ENCODE measurements at regions not wholly inside any gene's neighbourhood (a gene's known extent, or its start where the extent isn't known, plus 50 kb on each side); places are given as distances from the start of the nearest gene placed in this dataset.
A peak's percentile ranks its signal among the peaks of the same experiment; 100 is the strongest.

DNA sequence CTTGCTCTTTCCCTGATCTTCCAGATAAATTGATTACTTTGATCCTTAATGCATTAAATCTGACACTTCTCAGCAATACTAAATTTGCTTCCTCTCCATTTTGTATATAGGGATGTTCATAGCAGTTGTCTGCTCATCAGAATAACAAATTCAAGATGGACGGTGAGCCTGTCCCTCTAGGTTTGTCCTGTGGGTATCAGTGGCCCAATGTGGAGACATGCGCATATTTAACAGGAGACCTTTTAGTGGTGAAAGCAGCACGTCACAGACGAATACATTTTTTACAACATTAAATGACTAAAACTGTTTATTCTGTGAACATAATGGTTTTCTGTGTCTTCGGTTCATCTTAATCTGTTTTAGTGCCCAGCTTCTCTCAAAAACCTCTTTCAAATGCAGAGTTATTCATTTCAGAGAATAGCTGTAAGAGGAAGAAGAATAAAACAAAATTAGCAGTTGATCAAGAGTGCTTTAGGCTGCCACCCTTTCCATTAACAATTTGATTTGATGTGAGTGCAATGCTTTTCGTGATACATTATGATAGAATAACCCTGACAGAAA, 1970.4 kb upstream of the WWC1 start:
- DNase-seq (ENCODE audit: low spot score), result no peak

- DNase-seq (ENCODE audit: low spot score), result no peak
Measured at GRCh38 chr5:166324372-166324771, 1967.1 kb upstream of the WWC1 start.

- no peak for DNase-seq (ENCODE audit: low spot score)
Measured at GRCh38 chr5:166329149-166329800, 1962.2 kb upstream of the WWC1 start.

GRCh38 chr5:166330036-166330435, 1961.4 kb upstream of the WWC1 start:
- DNase-seq (ENCODE audit: low spot score), result no peak

GRCh38 chr5:166331521-166331920, 1959.9 kb upstream of the WWC1 start:
- no peak for DNase-seq (ENCODE audit: low spot score)

GRCh38 chr5:166338801-166339200, 1952.6 kb upstream of the WWC1 start:
- DNase-seq (ENCODE audit: low spot score), result no peak

GRCh38 chr5:166340039-166340438, 1951.4 kb upstream of the WWC1 start:
- DNase-seq (ENCODE audit: low spot score), result no peak

DNA sequence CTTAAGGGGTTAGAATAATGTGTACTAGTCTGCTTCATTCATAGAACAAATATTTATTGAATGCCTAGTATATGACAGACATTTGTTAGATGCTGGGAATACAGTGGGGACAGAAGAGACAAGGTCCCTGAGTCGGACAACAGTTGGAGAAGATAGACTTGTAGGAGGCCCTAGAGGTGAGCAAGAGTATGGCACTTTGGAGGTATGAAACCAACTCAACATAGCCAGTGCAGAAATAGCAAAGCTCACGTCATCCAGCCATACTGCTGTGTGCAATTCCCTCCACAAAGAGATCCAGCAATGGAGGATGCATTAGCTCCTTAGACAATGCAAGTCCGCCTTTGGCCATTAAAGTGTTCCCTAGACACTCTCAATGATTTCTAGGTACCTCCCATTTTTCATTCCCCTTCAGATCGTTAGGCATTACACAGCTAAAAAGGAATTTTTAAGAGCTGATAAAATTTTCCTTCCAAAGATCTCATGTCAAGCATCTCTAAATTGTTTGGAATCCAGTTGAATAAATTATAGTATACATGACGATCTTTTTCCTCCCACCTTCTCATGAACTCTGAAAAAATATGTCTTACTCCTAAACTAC, 1949.6 kb upstream of the WWC1 start:
- no peak for DNase-seq (ENCODE audit: low spot score)

DNA sequence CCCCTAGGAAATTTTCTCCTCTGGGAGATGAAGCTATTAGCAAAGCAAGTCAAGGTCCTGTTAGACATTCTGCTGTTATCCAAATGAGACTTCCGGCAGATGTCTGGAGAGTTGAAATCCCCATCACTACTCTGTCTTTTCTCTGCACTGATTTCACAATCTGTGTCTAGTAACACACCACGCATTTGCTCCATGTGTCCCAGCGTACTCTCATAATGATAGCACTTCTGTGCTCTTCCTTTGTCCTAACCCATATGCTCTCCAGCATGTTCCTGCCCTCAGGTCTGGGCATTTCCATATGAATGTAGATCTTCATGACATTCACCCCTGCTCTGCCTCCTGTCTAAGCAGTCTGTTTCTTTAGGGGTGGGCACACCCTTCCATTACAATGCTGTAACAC, 1949.0 kb upstream of the WWC1 start:
- DNase-seq (ENCODE audit: low spot score), result no peak

GRCh38 chr5:166346726-166347374, 1944.6 kb upstream of the WWC1 start:
- DNase-seq (ENCODE audit: low spot score), result no peak

DNA sequence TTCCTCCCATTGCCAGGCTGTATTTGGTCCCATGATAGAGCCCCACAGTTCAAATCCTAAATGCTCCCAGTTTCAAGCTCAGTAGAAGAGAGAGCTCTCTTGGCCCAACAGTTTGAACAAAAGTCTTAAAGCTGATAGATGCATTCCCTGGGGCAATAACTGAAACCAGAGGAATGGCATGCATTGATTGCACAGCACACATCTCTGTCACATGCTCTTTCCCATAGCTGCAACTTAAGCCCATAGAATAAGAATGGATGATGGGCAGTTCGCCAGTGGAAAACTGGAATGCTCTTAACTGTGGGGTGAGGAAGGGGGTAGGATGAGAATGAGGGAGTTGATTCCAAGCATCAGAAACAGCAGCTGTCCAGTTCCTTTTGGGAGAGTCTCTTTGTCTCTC, 1942.4 kb upstream of the WWC1 start:
- DNase-seq (ENCODE audit: low spot score), result no peak

DNA sequence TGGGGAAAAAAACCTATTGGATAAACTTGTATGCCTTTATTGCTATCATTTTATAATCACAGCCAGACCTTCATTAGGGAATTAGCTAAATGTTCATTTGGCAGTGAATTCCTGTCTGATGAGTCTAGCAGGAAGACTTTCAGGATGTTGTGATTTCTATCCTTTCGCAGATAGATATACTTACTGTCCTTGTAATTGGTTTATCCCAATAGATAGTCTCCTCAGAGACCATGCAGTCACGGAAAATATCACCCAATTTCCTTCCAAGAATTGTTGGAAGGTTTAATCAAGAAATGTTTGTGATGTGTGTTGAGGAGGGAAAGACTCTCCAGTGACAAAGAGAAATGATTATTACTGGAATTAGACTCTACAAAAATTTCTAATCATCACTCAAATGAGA, 1937.9 kb upstream of the WWC1 start:
- no peak for DNase-seq (ENCODE audit: low spot score)

GRCh38 chr5:166354332-166354731, 1937.1 kb upstream of the WWC1 start:
- DNase-seq (ENCODE audit: low spot score), result no peak

GRCh38 chr5:166356096-166356495, 1935.3 kb upstream of the WWC1 start:
- DNase-seq (ENCODE audit: low spot score), result no peak

DNA sequence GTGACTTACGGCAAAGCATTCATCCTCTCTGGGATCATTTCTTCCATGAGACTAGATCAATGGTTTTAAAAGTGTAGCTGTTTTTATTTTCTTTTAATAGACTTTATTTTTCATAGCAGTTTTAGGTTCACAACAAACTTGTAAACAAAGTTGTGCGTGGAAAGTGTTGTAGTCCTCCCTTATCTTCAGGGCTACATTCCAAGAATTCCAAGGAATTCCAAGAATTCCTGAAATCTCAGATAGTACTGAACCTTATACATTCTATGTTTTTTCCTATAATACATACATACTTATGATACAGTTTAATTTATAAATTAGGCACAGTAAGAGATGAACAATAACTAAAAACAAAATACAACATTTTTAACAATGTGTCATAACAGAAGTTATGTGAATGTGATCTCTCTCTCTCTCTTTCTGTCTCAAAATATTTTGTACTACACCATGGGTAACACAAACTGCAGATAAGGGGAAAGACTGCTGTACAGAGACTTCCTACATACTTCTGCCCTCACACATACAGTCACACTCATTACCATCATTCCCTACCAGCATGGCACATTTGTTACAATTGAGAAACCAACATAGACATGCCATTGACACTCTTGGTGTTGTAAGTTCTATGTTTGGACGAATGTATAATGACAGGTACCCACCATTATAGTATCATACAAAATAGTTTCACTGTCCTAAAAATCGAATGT, 1933.2 kb upstream of the WWC1 start:
- DNase-seq (ENCODE audit: low spot score), result no peak

DNA sequence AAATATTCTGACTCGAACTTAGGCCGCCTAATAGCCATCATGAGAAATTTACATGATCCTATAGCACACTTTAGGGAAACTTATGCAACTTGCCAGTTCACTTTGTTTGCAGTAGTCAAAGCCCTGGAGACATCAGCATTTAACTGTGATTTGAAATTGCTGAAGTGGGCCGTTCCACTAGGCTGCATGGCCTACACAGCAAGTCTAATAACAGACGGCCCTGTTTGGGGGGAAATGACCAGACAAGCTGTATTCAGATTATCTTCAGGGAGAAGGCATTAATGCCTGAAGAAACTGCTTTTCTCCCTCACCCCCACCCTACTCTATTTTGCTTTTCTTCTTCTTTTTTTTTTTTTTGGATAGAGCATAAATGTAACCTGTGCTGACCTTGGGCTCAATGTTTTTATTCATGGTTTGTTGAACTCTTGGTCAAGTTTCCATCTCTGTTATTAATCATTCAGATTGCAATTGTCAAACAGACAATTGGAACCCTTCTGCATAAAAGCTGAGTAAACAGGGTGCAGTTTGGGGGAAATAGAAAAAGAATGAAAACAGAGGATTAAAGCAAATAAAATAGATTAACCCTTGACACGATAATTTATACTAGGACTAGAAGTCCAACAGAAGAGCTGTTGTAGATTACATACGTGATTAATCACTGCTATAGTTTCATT, 1928.2 kb upstream of the WWC1 start:
- DNase-seq (ENCODE audit: low spot score), result no peak

DNA sequence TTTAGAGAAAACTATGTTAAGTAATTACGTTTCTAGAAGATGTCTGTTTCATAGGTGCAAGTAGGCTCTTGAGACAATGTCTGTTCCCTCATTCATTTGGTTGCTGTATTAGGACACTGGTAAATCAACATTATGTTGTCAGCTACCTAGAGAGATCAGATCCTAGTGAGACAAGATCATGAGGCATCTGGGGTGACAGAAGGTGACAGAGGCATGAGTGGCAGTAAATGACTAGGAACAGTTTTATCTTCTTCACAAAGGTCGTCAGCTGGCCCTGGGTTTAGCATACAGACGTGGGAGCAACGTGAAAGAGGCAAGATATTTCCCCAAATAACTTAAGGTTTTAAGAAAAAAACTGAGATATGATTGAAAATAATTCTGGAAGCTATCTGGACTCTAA, 1926.3 kb upstream of the WWC1 start:
- DNase-seq (ENCODE audit: low spot score), result no peak

GRCh38 chr5:166367391-166367790, 1924.1 kb upstream of the WWC1 start:
- no peak for DNase-seq (ENCODE audit: low spot score)

GRCh38 chr5:166369346-166369745, 1922.1 kb upstream of the WWC1 start:
- DNase-seq (ENCODE audit: low spot score), result no peak

GRCh38 chr5:166369807-166370206, 1921.6 kb upstream of the WWC1 start:
- no peak for DNase-seq (ENCODE audit: low spot score)

DNA sequence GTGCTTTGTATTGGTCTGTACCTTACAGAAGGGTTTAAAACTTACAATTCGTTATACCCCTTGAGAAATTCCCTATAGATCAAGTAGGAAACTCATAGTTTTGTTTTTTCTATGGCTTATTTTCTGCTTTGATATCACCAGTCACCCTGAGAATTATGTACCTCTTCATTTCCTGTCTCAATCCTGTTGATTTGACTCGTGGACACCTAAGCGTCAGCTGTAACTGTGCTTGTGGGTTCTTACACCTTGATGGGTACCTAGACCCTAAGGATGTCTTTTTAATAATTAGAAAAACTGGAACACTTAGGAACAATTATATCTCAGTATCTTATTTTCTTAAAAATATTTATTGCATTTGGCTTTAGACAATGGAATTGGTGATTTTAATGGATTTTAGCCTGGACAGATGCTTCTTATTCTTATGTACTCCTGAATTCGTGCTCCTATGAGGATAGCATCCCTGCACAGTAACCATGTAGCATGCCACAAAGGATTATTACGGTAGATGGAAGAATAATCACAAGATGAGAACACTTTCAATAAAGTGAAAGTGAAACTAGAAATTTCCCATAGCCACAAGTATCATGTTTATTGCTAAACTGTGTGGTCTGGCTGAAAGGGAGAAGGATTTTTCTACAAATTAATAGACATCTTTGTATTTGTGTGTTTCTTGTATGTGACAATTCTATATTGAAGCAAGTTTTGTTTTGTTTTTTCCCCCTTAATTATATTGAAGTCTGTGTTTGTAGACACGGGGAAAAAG, 1920.3 kb upstream of the WWC1 start:
- peak; percentile 17 for DNase-seq (ENCODE audit: low spot score)

All from GM03348 (cell line).